SK-N-SH treated with all-trans-retinoic acid at 6 μM for 48 hours (cell line): ENCODE measurements at regions not wholly inside any gene's neighbourhood (a gene's known extent, or its start where the extent isn't known, plus 50 kb on each side); places are given as distances from the start of the nearest gene placed in this dataset.

Experiments
- ATAC-seq: fragments of 200-7000 bp; cut with Tn5 transposase; 3 replicates; pipeline ENCODE4 v1.9.1; 2020; ENCODE audit warnings: mild to moderate bottlenecking, moderate library complexity
- ARNTL ChIP-seq: fragments of 450-650 bp; formaldehyde crosslinking; IDR thresholded peaks from 2 replicates; pipeline ENCODE4 v1.5.0; 2020; ENCODE audit warnings: low read depth, mild to moderate bottlenecking, moderate library complexity, borderline replicate concordance
- BACH2 ChIP-seq: fragments of 250-450 bp; sonication (Bioruptor Pico); IDR thresholded peaks from 2 replicates; pipeline ENCODE4 v1.9.0; 2021; ENCODE audit warnings: mild to moderate bottlenecking, borderline replicate concordance
- CREB5 ChIP-seq: fragments of 250-450 bp; sonication (Bioruptor Pico); IDR thresholded peaks from 2 replicates; pipeline ENCODE4 v1.5.1; 2020; ENCODE audit warnings: low read depth, mild to moderate bottlenecking, moderate library complexity
- CSDC2 ChIP-seq: fragments of 250-450 bp; sonication (Bioruptor Pico); IDR thresholded peaks from 2 replicates; pipeline ENCODE4 v1.5.0; 2020; ENCODE audit warnings: mild to moderate bottlenecking, moderate library complexity
- CSRNP3 ChIP-seq: fragments of 250-450 bp; sonication (Bioruptor Pico); IDR thresholded peaks from 2 replicates; pipeline ENCODE4 v1.5.1; 2021; ENCODE audit warnings: mild to moderate bottlenecking, moderate library complexity
- GLIS3 ChIP-seq: fragments of 250-450 bp; sonication (Bioruptor Pico); IDR thresholded peaks from 2 replicates; pipeline ENCODE4 v1.5.0; 2020; ENCODE audit warnings: mild to moderate bottlenecking, moderate library complexity
- OSR1 ChIP-seq: fragments of 250-450 bp; sonication (Bioruptor Pico); IDR thresholded peaks from 2 replicates; pipeline ENCODE4 v1.8.0; 2022; ENCODE audit warnings: moderate library complexity, mild to moderate bottlenecking, inconsistent platforms
- PATZ1 ChIP-seq: fragments of 250-450 bp; sonication (Bioruptor Pico); IDR thresholded peaks from 2 replicates; pipeline ENCODE4 v1.8.0; 2020; ENCODE audit warnings: mild to moderate bottlenecking, moderate library complexity, borderline replicate concordance
- POU6F1 ChIP-seq: fragments of 250-450 bp; sonication (Bioruptor Pico); IDR thresholded peaks from 2 replicates; pipeline ENCODE4 v1.8.0; 2021; ENCODE audit warnings: low read depth, mild to moderate bottlenecking, moderate library complexity, borderline replicate concordance
- PPARA ChIP-seq: fragments of 250-450 bp; sonication (Bioruptor Pico); IDR thresholded peaks from 2 replicates; pipeline ENCODE4 v1.5.0; 2020; ENCODE audit warnings: mild to moderate bottlenecking, borderline replicate concordance
- RARB ChIP-seq: fragments of 250-450 bp; sonication (Bioruptor Pico); IDR thresholded peaks from 2 replicates; pipeline ENCODE4 v1.8.0; 2021; ENCODE audit warnings: mild to moderate bottlenecking, moderate library complexity
- SNAI2 ChIP-seq: fragments of 250-450 bp; sonication (Bioruptor Pico); IDR thresholded peaks from 2 replicates; pipeline ENCODE4 v1.5.0; 2020; ENCODE audit warnings: mild to moderate bottlenecking, moderate library complexity
- TCF4 ChIP-seq: fragments of 250-450 bp; sonication (Bioruptor Pico); IDR thresholded peaks from 2 replicates; pipeline ENCODE4 v1.8.0; 2021; ENCODE audit warnings: mild to moderate bottlenecking, moderate library complexity, borderline replicate concordance
- TOX ChIP-seq: fragments of 250-450 bp; sonication (Bioruptor Pico); IDR thresholded peaks from 2 replicates; pipeline ENCODE4 v1.8.0; 2021; ENCODE audit warnings: mild to moderate bottlenecking, moderate library complexity, borderline replicate concordance
- TSHZ2 ChIP-seq: fragments of 250-450 bp; sonication (Bioruptor Pico); IDR thresholded peaks from 2 replicates; pipeline ENCODE4 v1.5.0; 2020; ENCODE audit warnings: mild to moderate bottlenecking, moderate library complexity
- ZC3H10 ChIP-seq: fragments of 250-450 bp; sonication (Bioruptor Pico); IDR thresholded peaks from 2 replicates; pipeline ENCODE4 v1.5.1; 2021; ENCODE audit warnings: mild to moderate bottlenecking, moderate library complexity
- ZFP3 ChIP-seq: fragments of 250-450 bp; sonication (Bioruptor Pico); IDR thresholded peaks from 2 replicates; pipeline ENCODE4 v1.5.0; 2020; ENCODE audit warnings: mild to moderate bottlenecking, moderate library complexity
- ZFP30 ChIP-seq: fragments of 450-650 bp; formaldehyde crosslinking; IDR thresholded peaks from 2 replicates; pipeline ENCODE4 v1.5.0; 2022; ENCODE audit warnings: mild to moderate bottlenecking, moderate library complexity
- ZNF565 ChIP-seq: fragments of 450-650 bp; formaldehyde crosslinking; conservative IDR thresholded peaks from 2 replicates; pipeline ENCODE4 v1.5.0; 2020; ENCODE audit warnings: low read depth, mild to moderate bottlenecking, moderate library complexity
- ZNF70 ChIP-seq: fragments of 450-650 bp; formaldehyde crosslinking; IDR thresholded peaks from 2 replicates; pipeline ENCODE4 v1.5.0; 2020; ENCODE audit warnings: mild to moderate bottlenecking, moderate library complexity
- ZNF8 ChIP-seq: fragments of 450-650 bp; formaldehyde crosslinking; IDR thresholded peaks from 2 replicates; pipeline ENCODE4 v1.5.0; 2020; ENCODE audit warnings: mild to moderate bottlenecking, moderate library complexity

- no peak for ATAC-seq
- TF ChIP-seq TOX (no peak), SNAI2 (CRISPR knock-in tag) (no peak), TCF4 (CRISPR knock-in tag) (no peak)
Measured at GRCh38 chr7:114095885-114096284, 177.1 kb upstream of the PPP1R3A start.

GRCh38 chr7:114088470-114088940 lies 169.7 kb upstream of the PPP1R3A start:
- ATAC-seq, result no peak
- TF ChIP-seq ARNTL (CRISPR knock-in tag) (no peak), CSRNP3 (no peak), SNAI2 (CRISPR knock-in tag) (no peak), RARB (CRISPR knock-in tag) (no peak), CREB5 (CRISPR knock-in tag) (no peak), ZC3H10 (CRISPR knock-in tag) (no peak), CSDC2 (CRISPR knock-in tag) (no peak), ZNF70 (CRISPR knock-in tag) (no peak), BACH2 (CRISPR knock-in tag) (no peak), ZNF565 (CRISPR knock-in tag) (no peak), ZFP3 (CRISPR knock-in tag) (no peak), GLIS3 (CRISPR knock-in tag) (no peak), ZNF8 (CRISPR knock-in tag) (no peak), TSHZ2 (CRISPR knock-in tag) (no peak), PPARA (CRISPR knock-in tag) (no peak), PATZ1 (CRISPR knock-in tag) (no peak), TCF4 (CRISPR knock-in tag) (no peak), POU6F1 (CRISPR knock-in tag) (no peak), ZFP30 (CRISPR knock-in tag) (no peak)

- ATAC-seq, result no peak
- TF ChIP-seq ZFP3 (CRISPR knock-in tag) (no peak), ZNF8 (CRISPR knock-in tag) (no peak), TOX (no peak), ZFP30 (CRISPR knock-in tag) (no peak), ARNTL (CRISPR knock-in tag) (no peak), ZNF70 (CRISPR knock-in tag) (no peak), OSR1 (no peak), CSRNP3 (no peak), TSHZ2 (CRISPR knock-in tag) (no peak), TCF4 (CRISPR knock-in tag) (no peak), SNAI2 (CRISPR knock-in tag) (no peak), ZC3H10 (CRISPR knock-in tag) (no peak)
Measured at GRCh38 chr7:114087653-114088469, 169.1 kb upstream of the PPP1R3A start.
